ENCODE measurements at regions not wholly inside any gene's neighbourhood (a gene's known extent, or its start where the extent isn't known, plus 50 kb on each side); places are given as distances from the start of the nearest gene placed in this dataset.

DNA sequence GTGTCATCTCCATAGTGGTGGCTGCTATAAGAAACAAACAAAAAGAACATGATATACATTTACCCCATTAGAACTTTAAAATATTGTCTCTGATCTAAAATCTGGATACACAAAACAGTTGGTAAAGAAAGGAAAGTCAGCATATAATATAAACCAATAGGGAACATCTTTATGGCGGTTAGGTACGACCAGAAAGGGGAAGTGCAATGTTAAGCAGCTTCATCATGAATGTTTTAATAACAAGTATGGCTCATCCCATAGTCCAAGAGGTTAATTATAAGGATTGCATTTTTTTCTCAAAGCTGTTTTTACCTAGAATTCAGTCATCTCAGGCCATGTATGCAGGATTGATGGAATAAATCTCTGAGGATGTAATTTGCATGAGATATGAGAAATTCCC, 1869.7 kb downstream of the PCDH7 start:
- no peaks in the 10 kb centered on the region for H3K36me3 Mint-ChIP-seq (ENCODE audit: low read depth)
- H3K4me1 Mint-ChIP-seq = no peaks in the 10 kb centered on the region
- H3K27me3 Mint-ChIP-seq = no peaks in the 10 kb centered on the region
- DNase-seq (no peak), ATAC-seq (ENCODE audit: low read depth) (no peak)
- TF ChIP-seq, protein P1, sequence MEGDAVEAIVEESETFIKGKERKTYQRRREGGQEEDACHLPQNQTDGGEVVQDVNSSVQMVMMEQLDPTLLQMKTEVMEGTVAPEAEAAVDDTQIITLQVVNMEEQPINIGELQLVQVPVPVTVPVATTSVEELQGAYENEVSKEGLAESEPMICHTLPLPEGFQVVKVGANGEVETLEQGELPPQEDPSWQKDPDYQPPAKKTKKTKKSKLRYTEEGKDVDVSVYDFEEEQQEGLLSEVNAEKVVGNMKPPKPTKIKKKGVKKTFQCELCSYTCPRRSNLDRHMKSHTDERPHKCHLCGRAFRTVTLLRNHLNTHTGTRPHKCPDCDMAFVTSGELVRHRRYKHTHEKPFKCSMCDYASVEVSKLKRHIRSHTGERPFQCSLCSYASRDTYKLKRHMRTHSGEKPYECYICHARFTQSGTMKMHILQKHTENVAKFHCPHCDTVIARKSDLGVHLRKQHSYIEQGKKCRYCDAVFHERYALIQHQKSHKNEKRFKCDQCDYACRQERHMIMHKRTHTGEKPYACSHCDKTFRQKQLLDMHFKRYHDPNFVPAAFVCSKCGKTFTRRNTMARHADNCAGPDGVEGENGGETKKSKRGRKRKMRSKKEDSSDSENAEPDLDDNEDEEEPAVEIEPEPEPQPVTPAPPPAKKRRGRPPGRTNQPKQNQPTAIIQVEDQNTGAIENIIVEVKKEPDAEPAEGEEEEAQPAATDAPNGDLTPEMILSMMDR (IDR thresholded peaks at IDR 0.05) = no peak
- POLR2A ChIA-PET = no interaction called here
- intact Hi-C loops (cut with micrococcal nuclease) = no loop called here
- CTCF ChIA-PET = no interaction called here
- no peaks in the 10 kb centered on the region for H3K9me3 Mint-ChIP-seq
- H3K27ac Mint-ChIP-seq = no peak overlapping the region
- no peak overlapping the region for H3K4me3 Mint-ChIP-seq

GRCh38 chr4:32597354-32597753, 1877.2 kb downstream of the PCDH7 start:
- Mint-ChIP-seq H3K4me1 (no peaks in the 10 kb centered on the region), H3K27me3 (no peaks in the 10 kb centered on the region), H3K27ac (no peak overlapping the region), H3K36me3 (ENCODE audit: low read depth) (no peaks in the 10 kb centered on the region), H3K9me3 (peaks cover 2% of the 10 kb centered on the region), H3K4me3 (no peak overlapping the region)
- TF ChIP-seq, protein P1 (IDR thresholded peaks at IDR 0.05) = no peak
- intact Hi-C loops (cut with micrococcal nuclease) = no loop called here
- CTCF ChIA-PET = no interaction called here
- DNase-seq = no peak
- POLR2A ChIA-PET = no interaction called here
- no peak for ATAC-seq (ENCODE audit: low read depth)

DNA sequence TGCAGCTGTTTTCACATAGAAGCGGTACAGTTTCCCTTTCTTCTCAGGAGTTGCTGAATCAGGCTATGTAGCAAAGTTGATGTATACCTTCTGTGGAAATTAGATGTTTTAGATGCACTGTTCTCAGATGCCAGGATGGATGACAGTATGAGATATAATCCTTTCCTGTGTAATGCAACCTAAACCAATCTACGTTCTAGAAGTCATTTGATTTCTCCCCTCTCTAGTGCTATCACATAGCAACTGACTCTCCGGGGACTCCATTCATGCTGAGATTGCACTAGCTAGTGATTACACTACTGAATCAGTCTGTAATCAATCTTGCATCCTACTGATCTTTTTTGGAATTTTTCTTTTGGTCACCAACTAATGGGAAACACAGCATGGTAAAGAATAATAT, 1881.7 kb downstream of the PCDH7 start:
- no peak for ATAC-seq (ENCODE audit: low read depth)
- POLR2A ChIA-PET = no interaction called here
- peaks cover 4% of the 10 kb centered on the region for H3K9me3 Mint-ChIP-seq
- no peak for DNase-seq
- TF ChIP-seq, protein P1 (IDR thresholded peaks at IDR 0.05) = no peak
- intact Hi-C loops (cut with micrococcal nuclease) = no loop called here
- no peak overlapping the region for H3K27ac Mint-ChIP-seq
- H3K27me3 Mint-ChIP-seq = no peaks in the 10 kb centered on the region
- H3K36me3 Mint-ChIP-seq (ENCODE audit: low read depth) = no peaks in the 10 kb centered on the region
- CTCF ChIA-PET = no interaction called here
- H3K4me1 Mint-ChIP-seq = no peaks in the 10 kb centered on the region
- no peak overlapping the region for H3K4me3 Mint-ChIP-seq

DNA sequence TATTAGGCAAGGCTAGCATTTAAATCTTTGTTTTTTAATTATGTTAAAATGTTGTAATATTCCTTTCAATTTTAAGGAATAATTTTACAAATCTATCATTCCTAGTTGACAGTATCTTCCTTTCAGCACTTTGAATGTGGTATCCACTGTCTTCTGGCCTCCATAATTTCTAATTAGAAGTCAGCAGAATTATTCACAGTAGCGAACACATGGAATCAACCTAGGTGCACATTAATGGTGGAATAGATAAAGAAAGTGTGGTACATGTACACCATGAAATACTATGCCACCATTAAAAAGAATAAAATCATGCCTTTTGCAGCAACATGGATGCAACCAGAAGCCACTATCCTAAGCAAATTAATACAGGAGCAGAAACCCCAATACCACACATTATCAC, 1887.8 kb downstream of the PCDH7 start:
- Mint-ChIP-seq H3K36me3 (ENCODE audit: low read depth) (no peaks in the 10 kb centered on the region), H3K9me3 (peaks cover 10% of the 10 kb centered on the region), H3K27me3 (no peaks in the 10 kb centered on the region), H3K4me3 (no peak overlapping the region), H3K4me1 (no peaks in the 10 kb centered on the region), H3K27ac (no peak overlapping the region)
- intact Hi-C loops (cut with micrococcal nuclease) = no loop called here
- TF ChIP-seq, protein P1 (IDR thresholded peaks at IDR 0.05) = no peak
- CTCF ChIA-PET = no interaction called here
- no peak for DNase-seq
- POLR2A ChIA-PET = no interaction called here
- no peak for ATAC-seq (ENCODE audit: low read depth)

- ATAC-seq (ENCODE audit: low read depth) (no peak), DNase-seq (no peak)
- TF ChIP-seq, protein P1 (IDR thresholded peaks at IDR 0.05) = no peak
- no peak overlapping the region for H3K27ac Mint-ChIP-seq
- ChIA-PET POLR2A (no interaction called here), CTCF (no interaction called here)
- H3K27me3 Mint-ChIP-seq = no peaks in the 10 kb centered on the region
- intact Hi-C loops (cut with micrococcal nuclease) = no loop called here
- H3K36me3 Mint-ChIP-seq (ENCODE audit: low read depth) = no peaks in the 10 kb centered on the region
- no peak overlapping the region for H3K4me3 Mint-ChIP-seq
- peaks cover 11% of the 10 kb centered on the region for H3K9me3 Mint-ChIP-seq
- H3K4me1 Mint-ChIP-seq = no peaks in the 10 kb centered on the region
Measured at GRCh38 chr4:32624943-32625603, 1904.9 kb downstream of the PCDH7 start.

Data from activated B cell treated with CpG ODN at 0.5 μM for 24 hours (primary cell).